Right lobe of liver (tissue), 6 donors: ENCODE measurements at regions not wholly inside any gene's neighbourhood (a gene's known extent, or its start where the extent isn't known, plus 50 kb on each side); places are given as distances from the start of the nearest gene placed in this dataset.
A peak's percentile ranks its signal among the peaks of the same experiment; 100 is the strongest.

Experiments used
- ATAC-seq, 4 donors: fragments of 200-7000 bp; cut with Tn5 transposase; one replicate each; pipeline ENCODE4 v1.9.1; 2020; ENCODE audit warnings: mild to moderate bottlenecking in 4 of 4, moderate library complexity in 4 of 4
- DNase-seq, 3 donors: peaks; one replicate each; pipeline ENCODE4 v3.0.0-alpha.2; 2020
- H3K27ac ChIP-seq, 3 donors: fragments of 200-600 bp; one replicate each; pipeline ENCODE4 v1.8.0; 2022
- H3K27me3 ChIP-seq, 2 donors: fragments of 200-600 bp; one replicate each; pipeline ENCODE4 v1.8.0; 2022
- H3K36me3 ChIP-seq, 4 donors: fragments of 200-600 bp; sonication (generic) in 1 of 4; one replicate each; pipeline versions ENCODE4 v1.5.1 to v1.8.0; 2017 to 2022; ENCODE audit warnings: control low read depth in 1 of 4
- H3K4me1 ChIP-seq, 4 donors: fragments of 200-600 bp; sonication (generic) in 1 of 4; one replicate each; pipeline versions ENCODE4 v1.5.1 to v1.8.0; 2017 to 2022; ENCODE audit warnings: control low read depth in 1 of 4
- H3K4me3 ChIP-seq, 3 donors: fragments of 200-600 bp; one replicate each; pipeline ENCODE4 v1.8.0; 2022
- H3K9me3 ChIP-seq, 4 donors: fragments of 200-600 bp; sonication (generic) in 1 of 4; one replicate each; pipeline versions ENCODE4 v1.5.1 to v1.8.0; 2017 to 2022; ENCODE audit warnings: control low read depth in 1 of 4
- POLR2A ChIP-seq: fragments of 450-650 bp; IDR thresholded peaks from one replicate; pipeline ENCODE4 v1.6.1; 2017; ENCODE audit warnings: antibody characterized with exemption, mild to moderate bottlenecking
- WGBS: methylation state at CpG from one replicate; pipeline ENCODE4 v1.1.6; 2018; ENCODE audit warnings: low coverage, low lambda C conversion rate; ENCODE audit not compliant: insufficient coverage; ENCODE audit errors: missing lambda C conversion rate; 5-methylcytosine and 5-hydroxymethylcytosine counted together
- intact Hi-C, 2 donors: fragments of 100-400 bp; cut with DNase I; formaldehyde crosslinking; loops; one replicate each; pipeline versions ENCODE4 v1.11.2 to v1.14.1; 2022
- TF ChIP-seq, protein P1 (sequence below), 4 donors: fragments of 200-600 bp in 3 of 4; fragments of 450-650 bp in 1 of 4; IDR thresholded peaks; one replicate each; pipeline versions ENCODE4 v1.5.1 to v1.8.0; 2016 to 2022; ENCODE audit warnings: antibody characterized with exemption in 4 of 4, mild to moderate bottlenecking in 2 of 4
- donor health status: DM: no; HTN: yes; CAD: no.
- donor health status: DM: no; HTN: no; CAD: no.
- donor health status: DM: no; HTN: no; CAD: no.
- donor health status: DM: no; HTN: yes; CAD: no.
- donor health status: DM: no; HTN: yes; CAD: no.

DNA sequence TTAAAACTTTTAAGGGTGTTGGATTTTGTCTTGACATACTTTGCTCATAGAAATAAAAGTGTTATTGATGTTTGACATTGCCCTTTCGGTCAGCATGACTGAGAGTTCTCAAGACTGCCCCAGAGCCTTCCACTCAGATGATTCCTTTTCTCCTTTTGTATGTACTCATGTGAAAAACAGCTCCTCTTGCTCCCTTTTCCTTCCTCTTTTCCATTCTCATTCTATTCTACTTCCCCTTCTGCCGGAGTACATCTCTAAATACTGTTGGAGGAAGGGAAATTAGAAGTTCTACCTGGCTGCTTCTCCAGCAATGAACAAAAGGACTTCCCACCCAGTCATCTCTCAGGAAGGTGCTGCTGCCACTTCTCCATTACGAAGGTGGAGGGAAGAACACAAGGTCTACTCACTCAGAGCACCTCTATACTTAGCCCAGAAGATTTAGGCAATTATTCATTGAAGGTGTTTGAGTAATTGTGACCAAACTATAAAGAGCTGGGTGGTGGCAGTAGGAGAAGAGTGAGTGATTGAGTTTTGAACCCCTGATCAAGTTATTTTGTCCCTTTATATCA, 163.8 kb upstream of the MBNL1 start:
- no peaks in the 10 kb centered on the region for H3K36me3 ChIP-seq
- no peaks in the 10 kb centered on the region for H3K4me1 ChIP-seq
- TF ChIP-seq POLR2A: no peak
- TF ChIP-seq, protein P1, sequence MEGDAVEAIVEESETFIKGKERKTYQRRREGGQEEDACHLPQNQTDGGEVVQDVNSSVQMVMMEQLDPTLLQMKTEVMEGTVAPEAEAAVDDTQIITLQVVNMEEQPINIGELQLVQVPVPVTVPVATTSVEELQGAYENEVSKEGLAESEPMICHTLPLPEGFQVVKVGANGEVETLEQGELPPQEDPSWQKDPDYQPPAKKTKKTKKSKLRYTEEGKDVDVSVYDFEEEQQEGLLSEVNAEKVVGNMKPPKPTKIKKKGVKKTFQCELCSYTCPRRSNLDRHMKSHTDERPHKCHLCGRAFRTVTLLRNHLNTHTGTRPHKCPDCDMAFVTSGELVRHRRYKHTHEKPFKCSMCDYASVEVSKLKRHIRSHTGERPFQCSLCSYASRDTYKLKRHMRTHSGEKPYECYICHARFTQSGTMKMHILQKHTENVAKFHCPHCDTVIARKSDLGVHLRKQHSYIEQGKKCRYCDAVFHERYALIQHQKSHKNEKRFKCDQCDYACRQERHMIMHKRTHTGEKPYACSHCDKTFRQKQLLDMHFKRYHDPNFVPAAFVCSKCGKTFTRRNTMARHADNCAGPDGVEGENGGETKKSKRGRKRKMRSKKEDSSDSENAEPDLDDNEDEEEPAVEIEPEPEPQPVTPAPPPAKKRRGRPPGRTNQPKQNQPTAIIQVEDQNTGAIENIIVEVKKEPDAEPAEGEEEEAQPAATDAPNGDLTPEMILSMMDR (IDR thresholded peaks at IDR 0.05): no peak
- H3K9me3 ChIP-seq: no peaks in the 10 kb centered on the region
- H3K27ac ChIP-seq: no peak overlapping the region
- 55% methylated on average over 3 of the region's 3 CpGs for WGBS
- no peak overlapping the region for H3K4me3 ChIP-seq
- intact Hi-C loops: no loop called here
- no peak for DNase-seq
- peak in 2 of 4 donors; percentile 30 to 40 for ATAC-seq
- no peaks in the 10 kb centered on the region for H3K27me3 ChIP-seq

DNA sequence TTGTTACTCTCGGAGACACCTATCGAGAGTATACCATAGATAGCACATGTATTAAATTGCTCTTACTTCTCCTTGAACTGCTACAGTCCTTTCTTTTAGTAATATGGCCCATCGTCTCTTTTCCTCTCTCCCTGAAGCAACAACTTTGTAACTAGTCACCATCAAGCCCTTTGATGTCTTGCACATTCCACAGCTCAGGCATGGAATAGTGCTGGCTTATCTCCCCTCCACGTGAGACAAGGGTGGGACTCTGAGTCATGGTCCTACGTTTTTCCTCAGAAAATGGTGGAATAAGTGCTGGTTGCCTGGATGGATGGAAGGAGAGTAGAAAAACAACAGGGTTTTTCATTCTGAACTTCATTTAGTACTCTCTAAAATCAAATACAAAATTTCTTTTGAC, 163.3 kb upstream of the MBNL1 start:
- Histone ChIP-seq H3K4me3 (no peak overlapping the region), H3K36me3 (no peaks in the 10 kb centered on the region), H3K27ac (no peak overlapping the region), H3K4me1 (no peaks in the 10 kb centered on the region), H3K9me3 (no peaks in the 10 kb centered on the region), H3K27me3 (no peaks in the 10 kb centered on the region)
- ATAC-seq (no peak), DNase-seq (no peak)
- intact Hi-C loops: no loop called here
- 52% methylated on average over 5 of the region's 5 CpGs for WGBS
- TF ChIP-seq, protein P1 (IDR thresholded peaks at IDR 0.05): no peak
- TF ChIP-seq POLR2A: no peak

DNA sequence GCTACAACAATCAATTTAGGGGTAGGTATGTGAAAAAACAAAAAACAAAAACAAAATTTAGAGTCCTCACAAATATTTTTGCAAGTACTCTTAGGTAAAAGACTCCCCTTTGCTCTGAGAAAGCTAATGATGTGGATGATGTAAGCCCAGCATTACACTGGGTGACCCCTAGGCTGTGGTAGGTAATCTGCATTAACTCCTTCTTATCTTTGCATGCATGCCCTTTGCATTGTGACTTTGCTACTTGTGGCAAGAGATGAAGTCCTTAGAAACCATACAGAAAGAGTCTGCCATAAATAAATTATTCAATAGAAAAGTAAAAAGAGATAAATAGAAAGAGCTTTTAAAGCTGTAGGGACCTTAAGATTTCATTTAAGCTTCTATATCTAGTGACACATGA, 159.7 kb upstream of the MBNL1 start:
- H3K36me3 ChIP-seq: no peaks in the 10 kb centered on the region
- DNase-seq: no peak
- TF ChIP-seq, protein P1 (IDR thresholded peaks at IDR 0.05): no peak
- no peak for TF ChIP-seq POLR2A
- intact Hi-C loops: no loop called here
- no peak for ATAC-seq
- H3K27ac ChIP-seq: no peak overlapping the region
- no peak overlapping the region for H3K4me3 ChIP-seq
- no peaks in the 10 kb centered on the region for H3K4me1 ChIP-seq
- H3K27me3 ChIP-seq: no peaks in the 10 kb centered on the region
- H3K9me3 ChIP-seq: no peaks in the 10 kb centered on the region

DNA sequence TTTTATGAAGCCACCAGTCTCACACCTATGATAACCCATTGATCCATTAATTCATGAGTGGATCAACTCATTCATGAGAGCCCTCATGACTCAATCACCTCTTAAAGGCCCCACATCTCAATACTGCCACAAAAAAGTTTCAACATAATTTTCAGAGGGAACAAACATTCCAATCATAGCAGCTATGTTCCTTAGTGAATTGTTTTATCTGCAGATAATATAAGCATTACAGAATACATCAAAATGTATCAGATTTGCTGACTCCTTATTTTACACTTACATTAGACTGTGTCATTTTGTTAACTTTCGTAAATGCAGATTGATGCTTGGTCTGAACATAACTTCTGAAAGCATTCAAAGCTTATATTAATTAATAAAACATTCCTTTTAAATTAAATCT, 155.3 kb upstream of the MBNL1 start:
- Histone ChIP-seq H3K36me3 (no peaks in the 10 kb centered on the region), H3K27me3 (no peaks in the 10 kb centered on the region), H3K27ac (no peak overlapping the region), H3K9me3 (no peaks in the 10 kb centered on the region), H3K4me1 (no peaks in the 10 kb centered on the region), H3K4me3 (no peak overlapping the region)
- WGBS: 93% methylated on average over 1 of the region's 1 CpG
- no peak for TF ChIP-seq POLR2A
- TF ChIP-seq, protein P1 (IDR thresholded peaks at IDR 0.05): no peak
- DNase-seq (no peak), ATAC-seq (no peak)
- intact Hi-C loops: no loop called here
